ENCODE measurements at regions not wholly inside any gene's neighbourhood (a gene's known extent, or its start where the extent isn't known, plus 50 kb on each side); places are given as distances from the start of the nearest gene placed in this dataset.
"Not testable (repeated sequence)": the region's sequence is repeated elsewhere in the genome, so short reads cannot be mapped to it uniquely, and the experiment has no call there.

DNA sequence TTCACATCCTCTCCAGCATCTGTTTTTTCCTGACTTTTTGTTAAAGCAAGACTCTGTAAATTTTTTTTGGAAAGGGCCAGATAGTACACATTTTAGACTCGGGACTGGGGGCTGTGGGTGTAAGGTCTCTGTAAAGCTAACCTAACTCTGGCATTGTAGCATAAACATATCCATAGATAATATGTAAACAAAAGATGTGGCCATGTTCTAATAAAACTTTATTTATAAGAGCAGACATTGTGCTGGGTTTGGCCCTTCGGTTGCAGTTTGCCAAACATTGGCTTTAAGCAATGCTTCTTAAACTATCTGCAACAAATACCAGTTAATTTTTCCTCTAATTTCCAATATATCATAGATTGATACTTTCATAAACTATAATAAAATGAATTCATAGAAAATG is 605.2 kb downstream of the EBF1 start:
- Mint-ChIP-seq H3K36me3 (no peaks in the 10 kb centered on the region), H3K4me3 (no peak overlapping the region), H3K9me3 (no peaks in the 10 kb centered on the region), H3K27me3 (no peaks in the 10 kb centered on the region), H3K4me1 (no peaks in the 10 kb centered on the region), H3K27ac (no peak overlapping the region)
- ATAC-seq = no peak

- H3K27ac Mint-ChIP-seq, H3K4me1 Mint-ChIP-seq, H3K4me3 Mint-ChIP-seq, H3K9me3 Mint-ChIP-seq, H3K36me3 Mint-ChIP-seq, ATAC-seq, H3K27me3 Mint-ChIP-seq: not testable (repeated sequence)
Measured at GRCh38 chr5:158494044-158494443, 605.7 kb downstream of the EBF1 start.

DNA sequence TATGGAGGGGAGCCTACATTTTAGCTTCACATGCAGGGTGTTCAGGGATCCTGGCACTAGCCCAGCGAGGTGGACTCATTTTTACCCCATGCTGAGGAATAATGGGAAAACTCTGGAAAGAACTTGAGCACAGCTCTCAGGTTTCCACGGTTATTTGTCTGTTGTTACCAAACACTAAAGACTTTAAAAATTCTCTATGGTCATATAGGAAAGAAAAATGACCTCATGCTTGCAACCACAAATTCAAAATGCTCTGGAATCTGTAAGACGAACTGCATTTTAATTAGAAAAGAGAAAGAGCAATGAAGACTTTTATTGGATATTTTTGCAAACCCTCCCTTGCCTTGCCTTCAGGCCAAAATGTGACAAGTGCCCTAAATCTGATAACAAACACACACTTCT is 606.9 kb downstream of the EBF1 start:
- Mint-ChIP-seq H3K4me1 (no peaks in the 10 kb centered on the region), H3K9me3 (no peaks in the 10 kb centered on the region), H3K27me3 (no peaks in the 10 kb centered on the region), H3K36me3 (no peaks in the 10 kb centered on the region), H3K4me3 (no peak overlapping the region), H3K27ac (no peak overlapping the region)
- ATAC-seq = no peak

GRCh38 chr5:158492136-158492535 is 607.6 kb downstream of the EBF1 start:
- H3K9me3 Mint-ChIP-seq = no peaks in the 10 kb centered on the region
- ATAC-seq = no peak
- H3K27ac Mint-ChIP-seq = no peak overlapping the region
- H3K36me3 Mint-ChIP-seq = no peaks in the 10 kb centered on the region
- H3K4me3 Mint-ChIP-seq = no peak overlapping the region
- H3K27me3 Mint-ChIP-seq = no peaks in the 10 kb centered on the region
- no peaks in the 10 kb centered on the region for H3K4me1 Mint-ChIP-seq

DNA sequence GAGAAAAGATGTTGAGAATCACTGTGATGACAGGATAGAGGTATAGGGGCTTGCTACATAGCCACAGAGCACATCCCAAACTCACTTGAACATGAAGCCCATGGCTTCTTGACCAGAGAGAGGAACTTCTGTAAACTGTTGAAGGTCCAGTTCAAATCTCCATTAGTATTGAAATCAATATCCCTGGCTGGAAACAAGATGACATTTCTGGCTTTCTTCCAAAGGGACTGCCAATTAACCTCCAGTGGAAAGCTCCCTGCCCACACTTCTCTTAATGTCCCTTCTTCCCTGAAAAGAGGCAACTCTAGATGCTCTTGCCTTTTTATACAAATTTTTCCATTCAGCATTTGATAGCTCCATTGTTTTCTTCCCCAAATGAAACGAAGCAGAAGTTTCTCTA is 612.1 kb downstream of the EBF1 start:
- ATAC-seq = no peak
- Mint-ChIP-seq H3K27ac (no peak overlapping the region), H3K27me3 (peaks cover 10% of the 10 kb centered on the region), H3K36me3 (no peaks in the 10 kb centered on the region), H3K9me3 (no peaks in the 10 kb centered on the region), H3K4me1 (no peaks in the 10 kb centered on the region), H3K4me3 (no peak overlapping the region)

- Mint-ChIP-seq H3K9me3 (no peaks in the 10 kb centered on the region), H3K4me1 (no peaks in the 10 kb centered on the region), H3K4me3 (no peak overlapping the region), H3K27me3 (peaks cover 13% of the 10 kb centered on the region), H3K27ac (no peak overlapping the region), H3K36me3 (no peaks in the 10 kb centered on the region)
- no peak for ATAC-seq
Measured at GRCh38 chr5:158487156-158487555, 612.6 kb downstream of the EBF1 start.

- Mint-ChIP-seq H3K36me3 (no peaks in the 10 kb centered on the region), H3K4me3 (no peak overlapping the region), H3K27me3 (peaks cover 19% of the 10 kb centered on the region), H3K9me3 (no peaks in the 10 kb centered on the region), H3K4me1 (no peaks in the 10 kb centered on the region), H3K27ac (no peak overlapping the region)
- ATAC-seq = no peak
Measured at GRCh38 chr5:158486566-158486965, 613.1 kb downstream of the EBF1 start.

GRCh38 chr5:158485604-158486081 is 614.1 kb downstream of the EBF1 start:
- Mint-ChIP-seq H3K27ac (no peak overlapping the region), H3K36me3 (no peaks in the 10 kb centered on the region), H3K4me1 (no peaks in the 10 kb centered on the region), H3K9me3 (no peaks in the 10 kb centered on the region), H3K27me3 (peaks cover 20% of the 10 kb centered on the region), H3K4me3 (no peak overlapping the region)
- ATAC-seq = no peak

DNA sequence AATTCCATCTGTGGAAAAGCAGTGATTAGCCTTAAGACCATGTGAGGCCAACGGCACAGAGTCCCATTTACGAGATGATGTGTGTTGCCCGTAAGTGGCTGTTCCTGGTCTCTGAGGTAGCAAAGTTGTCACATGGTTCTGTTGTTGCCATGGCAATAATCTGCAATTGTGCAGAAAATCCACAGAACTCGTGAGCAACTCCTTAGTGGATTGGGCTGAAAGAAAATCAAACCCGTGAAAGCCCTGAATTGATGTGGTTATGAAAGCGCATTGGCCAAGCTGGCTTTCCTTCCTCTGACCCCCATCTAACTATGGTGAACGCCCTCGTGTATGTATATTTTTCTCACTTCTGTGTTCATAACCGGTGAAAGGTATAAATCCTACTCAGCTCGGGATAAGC is 614.7 kb downstream of the EBF1 start:
- ATAC-seq = no peak
- Mint-ChIP-seq H3K4me3 (no peak overlapping the region), H3K27me3 (peaks cover 21% of the 10 kb centered on the region), H3K9me3 (no peaks in the 10 kb centered on the region), H3K36me3 (no peaks in the 10 kb centered on the region), H3K27ac (no peak overlapping the region), H3K4me1 (no peaks in the 10 kb centered on the region)

GRCh38 chr5:158484150-158484549 is 615.6 kb downstream of the EBF1 start:
- no peak for ATAC-seq
- Mint-ChIP-seq H3K36me3 (no peaks in the 10 kb centered on the region), H3K27me3 (peaks cover 28% of the 10 kb centered on the region), H3K27ac (no peak overlapping the region), H3K4me3 (no peak overlapping the region), H3K4me1 (no peaks in the 10 kb centered on the region), H3K9me3 (no peaks in the 10 kb centered on the region)

GRCh38 chr5:158483281-158483860 is 616.3 kb downstream of the EBF1 start:
- Mint-ChIP-seq H3K4me1 (no peaks in the 10 kb centered on the region), H3K27ac (no peak overlapping the region), H3K36me3 (no peaks in the 10 kb centered on the region), H3K27me3 (peaks cover 28% of the 10 kb centered on the region), H3K4me3 (no peak overlapping the region), H3K9me3 (no peaks in the 10 kb centered on the region)
- no peak for ATAC-seq

DNA sequence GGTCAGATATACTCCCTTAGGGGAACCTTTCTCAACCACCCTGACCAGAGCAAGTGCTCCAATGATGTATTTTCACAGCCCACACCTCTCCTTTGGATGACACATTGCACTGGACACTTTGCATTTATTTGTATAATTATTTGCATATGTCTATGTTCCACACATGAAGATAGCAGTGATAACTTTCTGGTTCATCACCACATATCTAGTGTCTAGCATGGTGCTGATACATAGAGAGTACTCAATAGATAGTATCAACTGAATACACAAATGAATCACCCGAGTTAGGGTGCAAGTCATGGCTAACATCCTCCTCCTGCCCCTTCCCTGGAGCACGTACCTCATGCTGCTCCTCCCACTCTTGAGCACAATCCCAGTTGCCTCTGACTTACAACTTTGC is 617.6 kb downstream of the EBF1 start:
- ATAC-seq = no peak
- Mint-ChIP-seq H3K4me3 (no peak overlapping the region), H3K36me3 (no peaks in the 10 kb centered on the region), H3K27ac (no peak overlapping the region), H3K27me3 (peaks cover 28% of the 10 kb centered on the region), H3K4me1 (peaks cover 7% of the 10 kb centered on the region), H3K9me3 (no peaks in the 10 kb centered on the region)

GRCh38 chr5:158478139-158478538 is 619.2 kb upstream of the CLINT1 start:
- ATAC-seq = no peak
- no peaks in the 10 kb centered on the region for H3K36me3 Mint-ChIP-seq
- peaks cover 7% of the 10 kb centered on the region for H3K4me1 Mint-ChIP-seq
- H3K27me3 Mint-ChIP-seq = peaks cover 19% of the 10 kb centered on the region
- no peak overlapping the region for H3K4me3 Mint-ChIP-seq
- no peaks in the 10 kb centered on the region for H3K9me3 Mint-ChIP-seq
- H3K27ac Mint-ChIP-seq = no peak overlapping the region

GRCh38 chr5:158477214-158477613 is 618.3 kb upstream of the CLINT1 start:
- Mint-ChIP-seq H3K27me3 (peaks cover 15% of the 10 kb centered on the region), H3K4me1 (peaks cover 7% of the 10 kb centered on the region), H3K36me3 (no peaks in the 10 kb centered on the region), H3K27ac (no peak overlapping the region), H3K9me3 (no peaks in the 10 kb centered on the region), H3K4me3 (no peak overlapping the region)
- no peak for ATAC-seq

DNA sequence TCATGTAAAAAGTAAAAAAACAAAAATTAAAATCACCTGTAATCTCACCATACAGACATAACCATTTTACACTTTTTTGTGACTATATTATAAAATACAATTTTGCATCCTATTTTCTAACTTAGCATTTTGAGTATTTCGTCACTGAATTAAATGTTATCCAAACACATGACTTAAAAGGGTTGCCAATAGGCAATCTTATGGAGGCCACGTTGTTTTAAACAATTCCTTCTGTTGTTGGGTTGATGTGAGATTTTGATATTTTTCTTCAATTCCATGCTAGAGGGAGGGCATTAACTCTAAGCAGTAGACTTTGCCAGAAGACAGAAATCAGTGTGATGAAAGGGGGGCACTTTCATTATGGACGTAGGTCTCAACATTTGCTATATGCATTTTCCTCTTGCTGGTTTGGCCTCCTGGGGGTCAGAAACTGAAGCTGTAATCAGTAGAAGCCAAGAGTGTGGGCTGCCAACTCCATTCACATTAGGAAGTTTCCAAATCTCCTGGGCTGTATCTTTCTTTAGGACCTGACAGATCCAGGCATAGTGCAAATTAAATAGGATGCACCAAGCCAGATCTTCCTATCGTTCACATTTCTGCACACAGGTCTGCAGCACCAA is 614.2 kb upstream of the CLINT1 start:
- Mint-ChIP-seq H3K27me3 (no peaks in the 10 kb centered on the region), H3K27ac (no peak overlapping the region), H3K36me3 (no peaks in the 10 kb centered on the region), H3K4me1 (peaks cover 4% of the 10 kb centered on the region), H3K9me3 (no peaks in the 10 kb centered on the region), H3K4me3 (no peak overlapping the region)
- no peak for ATAC-seq

DNA sequence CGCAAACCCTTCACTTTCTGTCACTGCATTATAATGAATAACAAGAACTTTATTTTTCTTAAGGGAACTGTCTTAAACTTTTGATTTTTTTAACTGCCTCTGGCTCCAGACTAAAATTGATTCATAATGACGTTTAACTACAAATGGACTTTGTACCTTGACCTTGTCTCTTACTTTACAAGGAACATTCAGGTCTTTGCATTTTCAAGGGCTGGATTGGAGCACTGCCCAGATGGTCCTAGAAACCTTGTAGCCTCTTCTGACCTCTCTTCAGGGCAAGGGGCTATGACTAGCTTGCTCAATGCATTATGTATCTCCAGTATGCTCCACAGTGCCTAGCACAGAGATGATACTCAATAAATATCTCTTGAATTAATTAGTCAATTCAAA is 612.6 kb upstream of the CLINT1 start:
- H3K27me3 Mint-ChIP-seq = no peaks in the 10 kb centered on the region
- no peak overlapping the region for H3K4me3 Mint-ChIP-seq
- ATAC-seq = no peak
- H3K4me1 Mint-ChIP-seq = peaks cover under 1% of the 10 kb centered on the region
- H3K9me3 Mint-ChIP-seq = no peaks in the 10 kb centered on the region
- H3K27ac Mint-ChIP-seq = no peak overlapping the region
- H3K36me3 Mint-ChIP-seq = no peaks in the 10 kb centered on the region

Data from stimulated activated memory B cell treated with anti-CD40 and anti-IgM and Interleukin-4, amounts not matched to agents 10 μg/mL and 1 μg/mL and 100 μg/mL, for 72 hours (primary cell).